ENCODE measurements at regions not wholly inside any gene's neighbourhood (a gene's known extent, or its start where the extent isn't known, plus 50 kb on each side); places are given as distances from the start of the nearest gene placed in this dataset.

GRCh38 chr2:61700464-61700863, 153.4 kb downstream of the FAM161A start:
- no peaks in the 10 kb centered on the region for H3K27me3 ChIP-seq (ENCODE audit: insufficient read depth, low read length)
- no peaks in the 10 kb centered on the region for H3K36me3 ChIP-seq (ENCODE audit: insufficient read depth, low read length)
- H3K4me3 ChIP-seq (ENCODE audit: low read length), result no peak overlapping the region
- H3K9ac ChIP-seq (ENCODE audit: low read depth, low read length), result no peak overlapping the region
- H3K9me3 ChIP-seq (ENCODE audit: insufficient read depth, low read depth, low read length), result no peaks in the 10 kb centered on the region
- H3K4me1 ChIP-seq (ENCODE audit: insufficient read depth, low read length), result no peaks in the 10 kb centered on the region; the same call in 1 of the 2 replicates
- WGBS, result 82% methylated on average over 4 of the region's 4 CpGs
- H3K27ac ChIP-seq (ENCODE audit: low read depth, low read length), result no peak overlapping the region

- peak overlapping the region; percentile 88 for H3K4me3 ChIP-seq (ENCODE audit: low read length)
- H3K9me3 ChIP-seq (ENCODE audit: insufficient read depth, low read depth, low read length), result no peaks in the 10 kb centered on the region
- H3K4me1 ChIP-seq (ENCODE audit: insufficient read depth, low read length), result peaks cover 5% of the 10 kb centered on the region; the same call in 1 of the 2 replicates
- no peaks in the 10 kb centered on the region for H3K27me3 ChIP-seq (ENCODE audit: insufficient read depth, low read length)
- peak overlapping the region; percentile 62 for H3K9ac ChIP-seq (ENCODE audit: low read depth, low read length)
- no peaks in the 10 kb centered on the region for H3K36me3 ChIP-seq (ENCODE audit: insufficient read depth, low read length)
- H3K27ac ChIP-seq (ENCODE audit: low read depth, low read length), result 0 out of 2 replicates have a peak overlapping the region, but pooled peaks have one; percentile 28
- 17% methylated on average over 40 of the region's 47 CpGs for WGBS
These were observed 156.4 kb upstream of the XPO1 start for GRCh38 chr2:61694312-61695274.

- peaks cover 5% of the 10 kb centered on the region; the same call in 1 of the 2 replicates for H3K4me1 ChIP-seq (ENCODE audit: insufficient read depth, low read length)
- WGBS, result 99% methylated on average over 2 of the region's 2 CpGs
- no peaks in the 10 kb centered on the region for H3K27me3 ChIP-seq (ENCODE audit: insufficient read depth, low read length)
- H3K9ac ChIP-seq (ENCODE audit: low read depth, low read length), result no peak overlapping the region
- H3K9me3 ChIP-seq (ENCODE audit: insufficient read depth, low read depth, low read length), result no peaks in the 10 kb centered on the region
- no peaks in the 10 kb centered on the region for H3K36me3 ChIP-seq (ENCODE audit: insufficient read depth, low read length)
- peak overlapping the region; percentile 88 for H3K4me3 ChIP-seq (ENCODE audit: low read length)
- H3K27ac ChIP-seq (ENCODE audit: low read depth, low read length), result no peak overlapping the region
These were observed 155.6 kb upstream of the XPO1 start for GRCh38 chr2:61693744-61694143.

GRCh38 chr2:61690078-61690596, 152.0 kb upstream of the XPO1 start:
- Histone ChIP-seq H3K36me3 (ENCODE audit: insufficient read depth, low read length) (no peaks in the 10 kb centered on the region), H3K27ac (ENCODE audit: low read depth, low read length) (no peak overlapping the region), H3K9ac (ENCODE audit: low read depth, low read length) (no peak overlapping the region), H3K9me3 (ENCODE audit: insufficient read depth, low read depth, low read length) (no peaks in the 10 kb centered on the region), H3K27me3 (ENCODE audit: insufficient read depth, low read length) (no peaks in the 10 kb centered on the region), H3K4me1 (ENCODE audit: insufficient read depth, low read length) (peaks cover 3% of the 10 kb centered on the region; the same call in 1 of the 2 replicates), H3K4me3 (ENCODE audit: low read length) (no peak overlapping the region)

- no peak overlapping the region for H3K9ac ChIP-seq (ENCODE audit: low read depth, low read length)
- H3K36me3 ChIP-seq (ENCODE audit: insufficient read depth, low read length), result no peaks in the 10 kb centered on the region
- no peaks in the 10 kb centered on the region for H3K27me3 ChIP-seq (ENCODE audit: insufficient read depth, low read length)
- H3K4me3 ChIP-seq (ENCODE audit: low read length), result no peak overlapping the region
- 92% methylated on average over 5 of the region's 5 CpGs for WGBS
- no peaks in the 10 kb centered on the region for H3K4me1 ChIP-seq (ENCODE audit: insufficient read depth, low read length)
- no peaks in the 10 kb centered on the region for H3K9me3 ChIP-seq (ENCODE audit: insufficient read depth, low read depth, low read length)
- H3K27ac ChIP-seq (ENCODE audit: low read depth, low read length), result no peak overlapping the region
These were observed 151.4 kb upstream of the XPO1 start for GRCh38 chr2:61689568-61689967.

GRCh38 chr2:61688369-61689334, 150.5 kb upstream of the XPO1 start:
- H3K9ac ChIP-seq (ENCODE audit: low read depth, low read length), result no peak overlapping the region
- H3K27ac ChIP-seq (ENCODE audit: low read depth, low read length), result no peak overlapping the region
- 92% methylated on average over 17 of the region's 17 CpGs for WGBS
- H3K9me3 ChIP-seq (ENCODE audit: insufficient read depth, low read depth, low read length), result no peaks in the 10 kb centered on the region
- no peaks in the 10 kb centered on the region for H3K27me3 ChIP-seq (ENCODE audit: insufficient read depth, low read length)
- no peaks in the 10 kb centered on the region for H3K36me3 ChIP-seq (ENCODE audit: insufficient read depth, low read length)
- H3K4me1 ChIP-seq (ENCODE audit: insufficient read depth, low read length), result no peaks in the 10 kb centered on the region
- H3K4me3 ChIP-seq (ENCODE audit: low read length), result no peak overlapping the region

- Histone ChIP-seq H3K9me3 (ENCODE audit: insufficient read depth, low read depth, low read length) (peaks cover 21% of the 10 kb centered on the region), H3K9ac (ENCODE audit: low read depth, low read length) (no peak overlapping the region), H3K4me3 (ENCODE audit: low read length) (no peak overlapping the region), H3K36me3 (ENCODE audit: insufficient read depth, low read length) (no peaks in the 10 kb centered on the region), H3K27me3 (ENCODE audit: insufficient read depth, low read length) (no peaks in the 10 kb centered on the region), H3K4me1 (ENCODE audit: insufficient read depth, low read length) (no peaks in the 10 kb centered on the region), H3K27ac (ENCODE audit: low read depth, low read length) (no peak overlapping the region)
- 90% methylated on average over 5 of the region's 5 CpGs for WGBS
These were observed 140.9 kb upstream of the XPO1 start for GRCh38 chr2:61679096-61679495.

- Histone ChIP-seq H3K27me3 (ENCODE audit: insufficient read depth, low read length) (no peaks in the 10 kb centered on the region), H3K4me3 (ENCODE audit: low read length) (no peak overlapping the region), H3K36me3 (ENCODE audit: insufficient read depth, low read length) (no peaks in the 10 kb centered on the region), H3K9me3 (ENCODE audit: insufficient read depth, low read depth, low read length) (peaks cover 21% of the 10 kb centered on the region), H3K9ac (ENCODE audit: low read depth, low read length) (no peak overlapping the region), H3K4me1 (ENCODE audit: insufficient read depth, low read length) (no peaks in the 10 kb centered on the region), H3K27ac (ENCODE audit: low read depth, low read length) (no peak overlapping the region)
These were observed 139.8 kb upstream of the XPO1 start for GRCh38 chr2:61677942-61678341.

- WGBS, result no CpG with 5 or more reads among the region's 1 CpG
- H3K36me3 ChIP-seq (ENCODE audit: insufficient read depth, low read length), result no peaks in the 10 kb centered on the region
- H3K9ac ChIP-seq (ENCODE audit: low read depth, low read length), result no peak overlapping the region
- H3K4me1 ChIP-seq (ENCODE audit: insufficient read depth, low read length), result no peaks in the 10 kb centered on the region
- H3K9me3 ChIP-seq (ENCODE audit: insufficient read depth, low read depth, low read length), result peaks cover 21% of the 10 kb centered on the region
- H3K27me3 ChIP-seq (ENCODE audit: insufficient read depth, low read length), result no peaks in the 10 kb centered on the region
- no peak overlapping the region for H3K27ac ChIP-seq (ENCODE audit: low read depth, low read length)
- no peak overlapping the region for H3K4me3 ChIP-seq (ENCODE audit: low read length)
These were observed 139.2 kb upstream of the XPO1 start for GRCh38 chr2:61677306-61677705.

- no peaks in the 10 kb centered on the region for H3K27me3 ChIP-seq (ENCODE audit: insufficient read depth, low read length)
- peaks cover 14% of the 10 kb centered on the region for H3K4me1 ChIP-seq (ENCODE audit: insufficient read depth, low read length)
- H3K9ac ChIP-seq (ENCODE audit: low read depth, low read length), result no peak overlapping the region
- no peak overlapping the region for H3K4me3 ChIP-seq (ENCODE audit: low read length)
- no peak overlapping the region for H3K27ac ChIP-seq (ENCODE audit: low read depth, low read length)
- peaks cover 21% of the 10 kb centered on the region for H3K9me3 ChIP-seq (ENCODE audit: insufficient read depth, low read depth, low read length)
- no peaks in the 10 kb centered on the region for H3K36me3 ChIP-seq (ENCODE audit: insufficient read depth, low read length)
These were observed 137.0 kb upstream of the XPO1 start for GRCh38 chr2:61675204-61675603.

Data from HUES64 (cell line).